ENCODE measurements at regions not wholly inside any gene's neighbourhood (a gene's known extent, or its start where the extent isn't known, plus 50 kb on each side); places are given as distances from the start of the nearest gene placed in this dataset.
"Not testable (repeated sequence)": the region's sequence is repeated elsewhere in the genome, so short reads cannot be mapped to it uniquely, and the experiment has no call there.

- no peak for DNase-seq
These were observed 50.4 kb upstream of the CACUL1 start for GRCh38 chr10:118805146-118805545.

- no peak for DNase-seq
These were observed 52.9 kb upstream of the CACUL1 start for GRCh38 chr10:118807512-118808305.

GRCh38 chr10:118808601-118809356, 54.0 kb upstream of the CACUL1 start:
- DNase-seq: no peak

- no peak for DNase-seq
These were observed 54.8 kb upstream of the CACUL1 start for GRCh38 chr10:118809357-118810220.

GRCh38 chr10:118810796-118811505, 56.2 kb upstream of the CACUL1 start:
- DNase-seq: no peak

DNA sequence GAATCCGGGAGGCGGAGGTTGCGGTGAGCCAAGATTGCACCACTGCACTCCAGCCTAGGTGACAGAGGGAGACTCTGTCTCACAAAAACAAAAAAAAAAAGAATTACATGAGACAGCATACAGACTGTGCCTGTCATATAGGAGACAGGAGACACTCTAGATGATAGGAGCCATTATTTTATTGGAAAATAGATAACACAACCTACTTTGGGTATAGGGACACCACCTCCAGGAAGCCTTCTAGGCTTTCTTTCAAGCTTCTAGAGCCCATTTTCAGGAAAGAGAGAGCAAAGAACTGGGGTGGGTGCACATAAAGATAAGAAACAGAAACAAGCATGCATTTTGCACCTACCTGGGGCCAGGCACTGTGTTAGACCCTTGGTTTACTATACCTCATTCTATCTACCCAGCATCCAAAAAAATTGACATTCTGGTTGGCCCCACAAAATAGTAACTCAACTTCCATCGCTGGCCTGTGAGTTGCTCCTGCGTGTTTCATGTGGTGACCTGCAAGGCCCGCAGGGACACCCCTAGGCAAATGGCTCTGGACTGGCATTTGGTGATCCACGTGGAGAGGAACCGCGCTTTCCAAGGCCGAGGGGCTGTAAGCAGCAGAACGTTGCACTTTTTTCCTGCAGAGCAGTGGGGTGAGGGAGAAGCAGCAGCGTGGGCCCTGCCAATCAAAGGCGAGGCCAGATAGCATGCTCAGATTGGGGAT, 57.1 kb upstream of the CACUL1 start:
- DNase-seq: no peak

DNA sequence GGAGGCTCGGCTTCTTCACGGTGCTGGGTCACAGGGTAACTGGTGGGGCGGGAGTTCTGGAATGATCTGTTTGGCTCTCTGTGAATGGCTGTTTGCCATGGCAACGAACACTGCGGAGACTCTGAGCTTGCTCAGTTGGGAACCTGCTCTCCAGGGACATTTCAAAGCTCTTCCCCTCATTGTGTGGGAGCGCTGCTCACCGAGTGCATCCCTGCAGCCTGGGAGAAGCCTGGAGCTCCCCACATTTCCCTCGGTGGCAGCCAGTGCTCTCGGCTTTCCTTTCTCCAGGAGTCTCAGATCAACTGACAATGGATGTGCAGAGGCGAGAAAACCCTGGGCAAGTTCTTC, 57.6 kb upstream of the CACUL1 start:
- no peak for DNase-seq

- DNase-seq: not testable (repeated sequence)
These were observed 58.2 kb upstream of the CACUL1 start for GRCh38 chr10:118813001-118813400.

- no peak for DNase-seq
These were observed 61.9 kb upstream of the CACUL1 start for GRCh38 chr10:118816471-118817168.

- no peak for DNase-seq
These were observed 62.7 kb upstream of the CACUL1 start for GRCh38 chr10:118817328-118818068.

DNA sequence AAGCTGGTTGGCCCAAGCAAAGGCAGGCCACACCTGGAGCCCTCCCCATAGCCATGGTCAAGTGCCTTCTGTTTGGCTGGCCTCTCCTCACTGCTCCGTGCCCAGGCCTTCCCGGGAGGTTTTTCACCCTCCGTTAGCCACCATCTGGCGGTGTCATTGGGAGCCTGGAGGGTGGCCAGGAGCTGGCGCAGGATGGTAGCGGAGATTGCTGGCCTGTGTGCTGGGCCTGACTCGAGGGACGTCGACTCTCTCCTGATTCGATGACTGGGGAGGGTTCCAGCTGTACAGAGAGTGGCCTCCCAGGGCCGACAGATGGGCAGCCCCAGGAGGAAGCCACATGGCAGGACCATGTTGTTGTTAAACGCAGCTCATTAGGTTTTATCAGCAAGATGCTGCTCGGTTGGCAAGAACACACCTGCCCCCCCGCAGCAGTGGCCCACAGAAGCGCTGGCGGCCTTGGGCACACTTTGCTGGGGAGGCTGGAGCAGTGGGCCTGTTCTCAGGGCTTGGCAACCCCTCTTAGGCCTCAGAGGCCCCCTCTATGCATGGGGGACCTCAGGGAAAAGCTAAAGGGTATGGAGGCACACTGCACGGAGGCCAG, 64.0 kb upstream of the CACUL1 start:
- no peak for DNase-seq

GRCh38 chr10:118820326-118821116, 65.8 kb upstream of the CACUL1 start:
- no peak for DNase-seq

- DNase-seq: no peak
These were observed 68.6 kb upstream of the CACUL1 start for GRCh38 chr10:118823256-118823907.

- DNase-seq: no peak
These were observed 72.3 kb upstream of the CACUL1 start for GRCh38 chr10:118827053-118827452.

DNA sequence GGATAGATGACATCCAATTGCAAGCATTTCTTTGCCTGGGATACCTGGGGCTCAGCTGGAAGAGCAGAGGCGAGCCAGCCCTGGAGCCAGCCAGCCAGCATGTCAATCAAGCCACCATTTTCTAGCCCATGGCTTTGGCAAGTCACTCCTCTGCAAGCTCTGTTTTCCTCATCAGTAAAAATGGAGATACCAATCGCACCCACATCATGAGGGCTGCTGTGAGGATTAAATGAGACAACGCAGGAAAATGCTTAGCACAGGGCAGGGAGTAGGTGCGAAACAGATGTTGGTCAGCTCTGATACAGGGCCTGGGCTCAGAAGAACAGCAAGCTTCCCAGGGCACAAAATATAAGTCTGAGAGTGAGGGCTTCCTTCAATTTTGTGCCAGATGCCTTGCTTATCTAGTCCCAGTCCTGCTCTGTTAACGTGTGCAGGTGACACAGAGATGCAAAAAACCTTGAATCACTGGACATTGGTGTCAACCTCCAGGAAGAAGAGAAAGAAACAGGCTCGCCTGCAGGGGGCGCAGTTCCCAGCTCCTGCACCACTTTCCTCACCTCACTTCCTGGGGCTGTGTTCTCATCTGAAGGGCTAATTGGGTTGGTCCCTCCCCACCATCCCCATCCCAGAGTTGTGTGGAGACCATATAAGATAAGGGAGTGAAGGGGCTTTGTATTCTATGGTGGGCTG, 72.8 kb upstream of the CACUL1 start:
- no peak for DNase-seq

DNA sequence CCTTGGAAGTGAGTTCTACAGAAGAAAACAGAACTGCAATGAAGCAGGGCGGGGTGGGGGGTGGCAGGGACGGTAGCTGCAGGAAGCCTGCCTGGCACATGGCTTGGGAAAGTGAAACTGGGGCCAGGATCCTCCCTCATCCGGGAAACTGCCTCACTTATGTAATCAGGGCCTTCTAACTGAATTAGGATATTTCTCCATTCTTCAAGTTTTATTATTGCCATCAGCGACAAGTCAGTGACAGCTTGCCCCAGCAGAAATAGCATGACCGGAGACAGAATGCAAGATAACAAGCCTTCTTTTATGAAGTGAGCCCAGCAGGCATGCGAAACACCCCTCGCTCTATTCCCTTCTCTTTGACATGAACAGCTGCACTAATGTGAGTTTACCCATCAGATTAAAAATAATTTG, 77.5 kb upstream of the CACUL1 start:
- no peak for DNase-seq

DNA sequence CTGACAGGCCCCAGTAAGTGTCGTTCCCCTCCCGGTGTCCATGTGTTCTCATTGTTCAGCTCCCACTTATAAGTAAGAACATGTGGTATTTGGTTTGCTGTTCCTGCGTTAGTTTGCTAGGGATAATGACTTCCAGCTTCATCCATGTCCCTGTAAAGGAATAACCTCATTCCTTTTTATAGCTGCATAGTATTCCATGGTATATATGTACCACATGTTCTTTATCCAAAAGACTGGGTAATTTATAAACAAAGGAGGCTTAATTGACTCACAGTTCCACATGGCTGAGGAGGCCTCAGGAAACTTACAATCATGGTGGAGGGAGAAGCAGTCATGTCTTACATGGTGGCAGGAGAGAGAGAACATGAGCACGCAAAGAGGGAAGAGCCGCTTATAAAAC, 79.6 kb upstream of the CACUL1 start:
- not testable (repeated sequence) for DNase-seq

GRCh38 chr10:118835682-118836326, 81.0 kb upstream of the CACUL1 start:
- DNase-seq: no peak
